Liver (tissue), 7 donors: ENCODE measurements at regions not wholly inside any gene's neighbourhood (a gene's known extent, or its start where the extent isn't known, plus 50 kb on each side); places are given as distances from the start of the nearest gene placed in this dataset.

Experiments used
- DNase-seq: peaks from one replicate; pipeline ENCODE4 v3.0.0-alpha.2; 2017; ENCODE audit warnings: low spot score
- H3K27ac ChIP-seq, 2 donors: one replicate each; pipeline ENCODE4 v1.7.0; 2013; ENCODE audit warnings: inconsistent platforms in 2 of 2, low read length in 2 of 2, control low read depth in 1 of 2, low read depth in 1 of 2, mild to moderate bottlenecking in 1 of 2
- H3K27me3 ChIP-seq, 4 donors: one replicate each; pipeline versions ENCODE4 v1.6.1 to v1.7.0; 2013; ENCODE audit warnings: low read length in 3 of 4, inconsistent platforms in 1 of 4, mild to moderate bottlenecking in 1 of 4, moderate library complexity in 1 of 4; ENCODE audit not compliant: control insufficient read depth in 4 of 4, insufficient read depth in 4 of 4
- H3K36me3 ChIP-seq, 4 donors: one replicate each; pipeline versions ENCODE4 v1.6.1 to v1.7.0; 2013; ENCODE audit warnings: low read length in 3 of 4, mild to moderate bottlenecking in 3 of 4, low read depth in 1 of 4, moderate library complexity in 1 of 4; ENCODE audit not compliant: control insufficient read depth in 4 of 4, insufficient read depth in 3 of 4
- H3K4me1 ChIP-seq, 4 donors: one replicate each; pipeline versions ENCODE4 v1.6.1 to v1.7.0; 2013; ENCODE audit warnings: low read length in 3 of 4, mild to moderate bottlenecking in 3 of 4, moderate library complexity in 1 of 4; ENCODE audit not compliant: control insufficient read depth in 4 of 4, insufficient read depth in 4 of 4
- H3K4me3 ChIP-seq, 3 donors: one replicate each; pipeline versions ENCODE4 v1.6.1 to v1.7.0; 2013; ENCODE audit warnings: low read length in 3 of 3, control low read depth in 1 of 3, low read depth in 1 of 3, mild to moderate bottlenecking in 1 of 3
- H3K9ac ChIP-seq, 2 donors: one replicate each; pipeline ENCODE4 v1.7.0; 2013; ENCODE audit warnings: low read length in 2 of 2, mild to moderate bottlenecking in 2 of 2, moderate library complexity in 2 of 2, control low read depth in 1 of 2, low read depth in 1 of 2
- H3K9me3 ChIP-seq, 4 donors: one replicate each; pipeline versions ENCODE4 v1.6.1 to v1.7.0; 2013; ENCODE audit warnings: low read length in 3 of 4; ENCODE audit not compliant: control insufficient read depth in 4 of 4
- EGR1 ChIP-seq, 2 donors: IDR thresholded peaks; 2 replicates each; pipeline ENCODE4 v1.6.1; 2016 to 2018; ENCODE audit warnings: antibody characterized with exemption in 2 of 2, low read depth in 2 of 2
- HNF4A ChIP-seq, 2 donors: conservative IDR thresholded peaks; 2 replicates each; pipeline ENCODE4 v1.6.1; 2016; ENCODE audit warnings: antibody characterized with exemption in 2 of 2, mild to moderate bottlenecking in 2 of 2
- RAD21 ChIP-seq, 2 donors: IDR thresholded peaks; 2 replicates each; pipeline ENCODE4 v1.6.1; 2016; ENCODE audit warnings: antibody characterized with exemption in 2 of 2, mild to moderate bottlenecking in 2 of 2
- RXRA ChIP-seq, 2 donors: IDR thresholded peaks; 2 replicates each; pipeline ENCODE4 v1.6.1; 2017 to 2018; ENCODE audit warnings: antibody characterized with exemption in 2 of 2, mild to moderate bottlenecking in 1 of 2
- TAF1 ChIP-seq: conservative IDR thresholded peaks from 2 replicates; pipeline ENCODE4 v1.6.1; 2016; ENCODE audit warnings: antibody characterized with exemption, mild to moderate bottlenecking
- WGBS: extraction: QIAGEN DNeasy Blood & Tissue Kit; methylation state at CpG from one replicate; pipeline ENCODE4 v1.1.7; 2013; 5-methylcytosine and 5-hydroxymethylcytosine counted together
- TF ChIP-seq, protein P1 (sequence below): IDR thresholded peaks from 2 replicates; pipeline ENCODE4 v1.6.1; 2016; ENCODE audit warnings: antibody characterized with exemption
- donor health status: healthy.
- donor health status: healthy.
- donor health status: healthy.
- donor health status: healthy.

DNA sequence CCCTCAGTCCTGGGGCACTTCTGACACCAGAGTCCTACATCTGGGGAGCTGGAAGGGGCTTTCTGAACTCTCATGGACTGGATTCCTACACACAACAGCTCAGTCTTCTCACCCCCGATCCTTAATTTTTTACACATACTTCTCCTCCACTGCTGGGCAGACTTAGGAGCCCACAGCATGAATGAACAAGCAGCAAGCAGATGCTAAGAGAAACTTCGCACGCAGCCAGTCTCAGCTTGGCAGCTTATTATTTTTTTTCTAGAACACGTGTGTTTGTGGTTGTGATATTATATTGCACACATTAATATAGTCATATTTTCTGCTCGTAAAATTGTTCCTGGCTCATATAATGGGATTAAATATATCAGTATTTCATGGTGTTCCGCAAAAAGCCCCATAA, 50.9 kb upstream of the LOXL4 start:
- H3K27ac ChIP-seq, result no peak overlapping the region
- no peaks in the 10 kb centered on the region for H3K9me3 ChIP-seq
- 92% methylated on average over 6 of the region's 6 CpGs for WGBS
- no peaks in the 10 kb centered on the region for H3K27me3 ChIP-seq
- no peak for DNase-seq
- TF ChIP-seq, protein P1, sequence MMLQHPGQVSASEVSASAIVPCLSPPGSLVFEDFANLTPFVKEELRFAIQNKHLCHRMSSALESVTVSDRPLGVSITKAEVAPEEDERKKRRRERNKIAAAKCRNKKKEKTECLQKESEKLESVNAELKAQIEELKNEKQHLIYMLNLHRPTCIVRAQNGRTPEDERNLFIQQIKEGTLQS, result no peak
- no peak for TF ChIP-seq EGR1 (IDR thresholded peaks at IDR 0.05; ENCODE audit: low read depth in 2 of 2)
- no peak for TF ChIP-seq RXRA (IDR thresholded peaks at IDR 0.05)
- no peak for TF ChIP-seq HNF4A (conservative IDR thresholded peaks at IDR 0.05)
- TF ChIP-seq TAF1, result no peak
- no peak for TF ChIP-seq RAD21 (IDR thresholded peaks at IDR 0.05)
- H3K36me3 ChIP-seq, result no peaks in the 10 kb centered on the region
- no peak overlapping the region for H3K9ac ChIP-seq
- no peak overlapping the region for H3K4me3 ChIP-seq
- H3K4me1 ChIP-seq, result no peaks in the 10 kb centered on the region
